ENCODE measurements at regions not wholly inside any gene's neighbourhood (a gene's known extent, or its start where the extent isn't known, plus 50 kb on each side); places are given as distances from the start of the nearest gene placed in this dataset.

DNA sequence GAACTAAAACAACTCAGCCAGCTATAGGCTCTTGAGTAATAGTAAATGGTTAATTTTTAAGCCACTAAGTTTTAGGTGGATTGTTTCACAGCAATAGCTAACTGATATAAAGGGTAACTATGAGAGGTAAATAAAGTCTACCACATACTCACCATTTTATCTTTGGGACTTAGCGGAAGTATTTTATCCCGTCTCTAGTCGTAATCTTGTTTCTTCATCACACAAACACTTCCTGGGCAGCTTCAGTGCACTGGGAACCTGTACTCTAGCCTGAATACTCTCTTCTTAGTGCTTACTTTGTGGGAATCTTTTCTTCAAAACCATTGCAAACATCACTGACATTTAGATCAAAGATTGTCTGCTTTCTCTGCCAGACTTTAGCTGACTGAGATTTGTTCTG, 360.5 kb downstream of the EPHA4 start:
- no peak for TF ChIP-seq POLR2A (IDR thresholded peaks at IDR 0.05)
- TF ChIP-seq, protein P1, sequence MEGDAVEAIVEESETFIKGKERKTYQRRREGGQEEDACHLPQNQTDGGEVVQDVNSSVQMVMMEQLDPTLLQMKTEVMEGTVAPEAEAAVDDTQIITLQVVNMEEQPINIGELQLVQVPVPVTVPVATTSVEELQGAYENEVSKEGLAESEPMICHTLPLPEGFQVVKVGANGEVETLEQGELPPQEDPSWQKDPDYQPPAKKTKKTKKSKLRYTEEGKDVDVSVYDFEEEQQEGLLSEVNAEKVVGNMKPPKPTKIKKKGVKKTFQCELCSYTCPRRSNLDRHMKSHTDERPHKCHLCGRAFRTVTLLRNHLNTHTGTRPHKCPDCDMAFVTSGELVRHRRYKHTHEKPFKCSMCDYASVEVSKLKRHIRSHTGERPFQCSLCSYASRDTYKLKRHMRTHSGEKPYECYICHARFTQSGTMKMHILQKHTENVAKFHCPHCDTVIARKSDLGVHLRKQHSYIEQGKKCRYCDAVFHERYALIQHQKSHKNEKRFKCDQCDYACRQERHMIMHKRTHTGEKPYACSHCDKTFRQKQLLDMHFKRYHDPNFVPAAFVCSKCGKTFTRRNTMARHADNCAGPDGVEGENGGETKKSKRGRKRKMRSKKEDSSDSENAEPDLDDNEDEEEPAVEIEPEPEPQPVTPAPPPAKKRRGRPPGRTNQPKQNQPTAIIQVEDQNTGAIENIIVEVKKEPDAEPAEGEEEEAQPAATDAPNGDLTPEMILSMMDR (IDR thresholded peaks at IDR 0.05): no peak
- TF ChIP-seq EP300 (IDR thresholded peaks at IDR 0.05): no peak
